LNCaP clone FGC (cell line): ENCODE measurements at regions not wholly inside any gene's neighbourhood (a gene's known extent, or its start where the extent isn't known, plus 50 kb on each side); places are given as distances from the start of the nearest gene placed in this dataset.

ENCODE experiments used
- DNase-seq: peaks from one replicate; pipeline ENCODE4 v3.0.0-alpha.2; 2011; ENCODE audit warnings: low read depth
- H3K4me3 ChIP-seq: 2 replicates; pipeline ENCODE4 v1.5.1; 2011; ENCODE audit warnings: mild to moderate bottlenecking, low read depth, low read length, control low read depth
- TF ChIP-seq, protein P1 (sequence below): IDR thresholded peaks from 2 replicates; pipeline ENCODE4 v1.5.1; 2012; ENCODE audit warnings: mild to moderate bottlenecking; ENCODE audit not compliant: control insufficient read depth, insufficient read depth; ENCODE audit errors: extremely low read depth

- no peak for DNase-seq
- TF ChIP-seq, protein P1, sequence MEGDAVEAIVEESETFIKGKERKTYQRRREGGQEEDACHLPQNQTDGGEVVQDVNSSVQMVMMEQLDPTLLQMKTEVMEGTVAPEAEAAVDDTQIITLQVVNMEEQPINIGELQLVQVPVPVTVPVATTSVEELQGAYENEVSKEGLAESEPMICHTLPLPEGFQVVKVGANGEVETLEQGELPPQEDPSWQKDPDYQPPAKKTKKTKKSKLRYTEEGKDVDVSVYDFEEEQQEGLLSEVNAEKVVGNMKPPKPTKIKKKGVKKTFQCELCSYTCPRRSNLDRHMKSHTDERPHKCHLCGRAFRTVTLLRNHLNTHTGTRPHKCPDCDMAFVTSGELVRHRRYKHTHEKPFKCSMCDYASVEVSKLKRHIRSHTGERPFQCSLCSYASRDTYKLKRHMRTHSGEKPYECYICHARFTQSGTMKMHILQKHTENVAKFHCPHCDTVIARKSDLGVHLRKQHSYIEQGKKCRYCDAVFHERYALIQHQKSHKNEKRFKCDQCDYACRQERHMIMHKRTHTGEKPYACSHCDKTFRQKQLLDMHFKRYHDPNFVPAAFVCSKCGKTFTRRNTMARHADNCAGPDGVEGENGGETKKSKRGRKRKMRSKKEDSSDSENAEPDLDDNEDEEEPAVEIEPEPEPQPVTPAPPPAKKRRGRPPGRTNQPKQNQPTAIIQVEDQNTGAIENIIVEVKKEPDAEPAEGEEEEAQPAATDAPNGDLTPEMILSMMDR, result peak; percentile 3; the same call in 1 of the 2 replicates
- H3K4me3 ChIP-seq, result no peak overlapping the region
Measured at GRCh38 chr18:40179729-40180461, 1775.1 kb upstream of the PIK3C3 start.

DNA sequence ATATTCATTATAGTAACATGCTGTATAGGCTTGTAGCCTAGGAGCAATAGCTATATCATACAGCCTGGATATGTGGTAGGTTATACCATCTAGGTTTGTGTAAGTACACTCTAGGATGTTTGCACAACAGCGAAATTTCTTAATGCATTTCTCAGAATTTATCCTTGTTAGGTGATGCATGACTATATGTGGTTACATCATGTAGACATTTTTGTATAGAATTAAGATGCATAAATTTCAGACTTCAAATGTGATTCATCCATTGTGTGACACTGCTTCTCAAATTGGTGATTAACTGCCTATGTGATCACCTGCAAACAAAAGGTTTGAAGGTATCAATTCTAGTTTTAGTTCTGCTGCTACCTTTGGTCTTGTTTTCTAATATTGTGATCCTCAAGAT is 1787.0 kb upstream of the PIK3C3 start:
- no peak overlapping the region for H3K4me3 ChIP-seq
- TF ChIP-seq, protein P1, result no peak
- DNase-seq, result no peak

- TF ChIP-seq, protein P1, result no peak
- DNase-seq, result no peak
- H3K4me3 ChIP-seq, result no peak overlapping the region
Measured at GRCh38 chr18:40163254-40163653, 1791.8 kb upstream of the PIK3C3 start.

- no peak for DNase-seq
- no peak overlapping the region for H3K4me3 ChIP-seq
- TF ChIP-seq, protein P1, result no peak
Measured at GRCh38 chr18:40160361-40160760, 1794.7 kb upstream of the PIK3C3 start.

DNA sequence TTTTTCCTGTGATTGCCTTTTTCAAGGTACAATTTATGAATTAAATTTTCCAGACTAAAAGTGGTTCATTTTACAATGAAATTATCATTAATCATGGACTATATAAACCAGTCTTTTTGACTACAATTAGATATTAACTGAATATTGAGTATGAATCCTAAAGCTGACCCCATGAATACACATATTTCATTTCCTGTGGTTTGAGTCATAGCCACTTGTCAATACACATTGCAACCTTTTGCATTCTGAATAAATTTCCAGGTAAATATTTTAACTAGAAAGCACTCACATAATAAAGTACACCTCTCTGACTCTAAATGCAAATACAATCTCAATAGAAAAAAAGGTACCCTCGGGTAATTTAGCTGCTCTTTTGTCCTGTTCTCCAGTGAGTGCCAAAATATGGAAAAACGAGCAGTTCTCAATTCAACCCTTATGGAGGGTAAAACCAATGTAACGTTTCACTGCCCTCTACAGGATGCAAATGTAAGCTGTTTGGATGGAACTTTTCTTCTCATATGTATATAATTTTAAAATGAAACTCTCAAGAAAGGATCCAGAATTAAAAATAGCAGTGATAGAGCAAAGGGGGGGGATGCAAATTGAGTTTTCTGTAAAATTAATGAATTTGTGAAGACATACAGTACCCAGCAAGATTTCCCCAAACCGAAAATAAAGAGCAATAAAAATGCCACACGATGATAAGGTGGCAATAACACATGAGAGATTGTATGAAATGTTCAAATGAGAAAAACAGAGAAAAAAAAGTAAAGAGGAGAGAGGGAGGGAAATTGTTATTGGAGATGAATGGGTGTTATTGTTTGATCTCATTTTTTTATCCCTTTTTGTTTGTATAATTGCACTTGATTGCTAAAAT is 1795.7 kb upstream of the PIK3C3 start:
- TF ChIP-seq, protein P1, result peak; percentile 77
- DNase-seq, result peak; percentile 45
- H3K4me3 ChIP-seq, result no peak overlapping the region

GRCh38 chr18:40157120-40157519 is 1797.9 kb upstream of the PIK3C3 start:
- TF ChIP-seq, protein P1, result no peak
- H3K4me3 ChIP-seq, result no peak overlapping the region
- DNase-seq, result no peak
